ENCODE measurements at regions not wholly inside any gene's neighbourhood (a gene's known extent, or its start where the extent isn't known, plus 50 kb on each side); places are given as distances from the start of the nearest gene placed in this dataset.

GRCh38 chr3:132262305-132262704 is 54.9 kb upstream of the ACP3 start:
- TF ChIP-seq CTCF (conservative IDR thresholded peaks at IDR 0.05), result no peak
- peak overlapping the region; percentile 99 for H3K27ac ChIP-seq

GRCh38 chr3:132262956-132263355 is 54.3 kb upstream of the ACP3 start:
- H3K27ac ChIP-seq, result peak overlapping the region; percentile 99
- no peak for TF ChIP-seq CTCF (conservative IDR thresholded peaks at IDR 0.05)

- TF ChIP-seq CTCF (conservative IDR thresholded peaks at IDR 0.05), result no peak
- peak overlapping the region; percentile 99 for H3K27ac ChIP-seq
Measured at GRCh38 chr3:132265028-132265427, 52.2 kb upstream of the ACP3 start.

- no peak for TF ChIP-seq CTCF (conservative IDR thresholded peaks at IDR 0.05)
- H3K27ac ChIP-seq, result peak overlapping the region; percentile 99
Measured at GRCh38 chr3:132265488-132265887, 51.7 kb upstream of the ACP3 start.

- no peak for TF ChIP-seq CTCF (conservative IDR thresholded peaks at IDR 0.05)
- peak overlapping the region; percentile 99 for H3K27ac ChIP-seq
Measured at GRCh38 chr3:132267391-132267993, 49.7 kb upstream of the ACP3 start.
